GM18870 (cell line): ENCODE measurements at regions not wholly inside any gene's neighbourhood (a gene's known extent, or its start where the extent isn't known, plus 50 kb on each side); places are given as distances from the start of the nearest gene placed in this dataset.
"Not testable (repeated sequence)": the region's sequence is repeated elsewhere in the genome, so short reads cannot be mapped to it uniquely, and the experiment has no call there.

Experiments
- ATAC-seq: cut with Tn5 transposase; IDR thresholded peaks from one replicate; pipeline ENCODE4 v1.9.1; 2021; ENCODE audit warnings: moderate library complexity; ENCODE audit not compliant: unreplicated experiment

DNA sequence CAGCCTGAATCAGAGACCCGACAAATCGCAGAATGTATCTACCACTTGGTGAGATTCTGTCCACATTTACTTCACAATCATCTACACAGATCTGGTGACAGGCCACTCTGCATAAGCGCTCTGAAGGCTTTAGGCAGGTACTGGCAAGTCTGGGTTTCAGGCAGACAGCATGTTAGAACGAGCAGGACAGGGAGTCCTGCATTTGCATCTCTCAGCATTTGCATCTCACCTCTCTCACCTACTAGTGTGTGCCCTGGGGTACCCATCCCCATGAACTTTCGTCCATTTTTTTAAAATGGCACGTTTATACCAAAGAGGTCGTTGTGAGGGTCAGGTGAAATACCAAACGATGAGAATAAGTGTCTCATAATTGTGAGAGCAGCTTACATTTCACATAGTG lies 108.2 kb downstream of the SPATA31A1 start:
- ATAC-seq, result peak; percentile 32

- ATAC-seq, result peak; percentile 88
Observed at GRCh38 chr9:39464122-39464777, 108.8 kb downstream of the SPATA31A1 start.

DNA sequence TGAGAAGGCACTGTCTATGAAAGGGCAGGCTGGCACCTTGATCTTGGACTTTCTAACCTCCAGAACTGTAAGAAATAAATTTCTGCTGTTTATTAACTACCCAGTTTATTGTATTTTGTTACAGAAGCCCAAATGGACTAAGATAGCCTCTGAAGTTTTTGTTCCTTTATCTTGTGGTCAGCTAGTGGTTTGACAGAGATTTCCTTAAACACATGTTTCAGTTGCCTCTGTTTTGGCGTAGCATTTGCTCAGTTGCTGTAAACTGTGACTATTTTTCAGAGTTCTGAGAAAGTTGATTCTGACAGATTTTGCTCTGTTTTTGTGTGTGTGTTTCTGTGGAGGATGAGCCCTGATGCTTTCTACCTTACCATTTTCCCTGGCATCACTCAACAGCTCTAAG lies 119.0 kb downstream of the SPATA31A1 start:
- ATAC-seq, result peak; percentile 99

GRCh38 chr9:39483073-39483472 lies 127.6 kb downstream of the SPATA31A1 start:
- ATAC-seq, result not testable (repeated sequence)

GRCh38 chr9:39483880-39484279 lies 128.4 kb downstream of the SPATA31A1 start:
- ATAC-seq, result peak; percentile 22

GRCh38 chr9:39484292-39484691 lies 128.8 kb downstream of the SPATA31A1 start:
- peak; percentile 65 for ATAC-seq

- not testable (repeated sequence) for ATAC-seq
Observed at GRCh38 chr9:39487477-39487876, 132.0 kb downstream of the SPATA31A1 start.

GRCh38 chr9:39496248-39496647 lies 140.8 kb downstream of the SPATA31A1 start:
- not testable (repeated sequence) for ATAC-seq

GRCh38 chr9:39503178-39503577 lies 147.7 kb downstream of the SPATA31A1 start:
- not testable (repeated sequence) for ATAC-seq

GRCh38 chr9:39527387-39528029 lies 172.0 kb downstream of the SPATA31A1 start:
- ATAC-seq, result not testable (repeated sequence)

- not testable (repeated sequence) for ATAC-seq
Observed at GRCh38 chr9:39532597-39532996, 177.1 kb downstream of the SPATA31A1 start.

GRCh38 chr9:39533001-39533762 lies 177.7 kb downstream of the SPATA31A1 start:
- not testable (repeated sequence) for ATAC-seq

- ATAC-seq, result not testable (repeated sequence)
Observed at GRCh38 chr9:39533763-39534548, 178.5 kb downstream of the SPATA31A1 start.

- not testable (repeated sequence) for ATAC-seq
Observed at GRCh38 chr9:39534897-39535296, 179.4 kb downstream of the SPATA31A1 start.

- ATAC-seq, result not testable (repeated sequence)
Observed at GRCh38 chr9:39542157-39542556, 186.7 kb downstream of the SPATA31A1 start.

DNA sequence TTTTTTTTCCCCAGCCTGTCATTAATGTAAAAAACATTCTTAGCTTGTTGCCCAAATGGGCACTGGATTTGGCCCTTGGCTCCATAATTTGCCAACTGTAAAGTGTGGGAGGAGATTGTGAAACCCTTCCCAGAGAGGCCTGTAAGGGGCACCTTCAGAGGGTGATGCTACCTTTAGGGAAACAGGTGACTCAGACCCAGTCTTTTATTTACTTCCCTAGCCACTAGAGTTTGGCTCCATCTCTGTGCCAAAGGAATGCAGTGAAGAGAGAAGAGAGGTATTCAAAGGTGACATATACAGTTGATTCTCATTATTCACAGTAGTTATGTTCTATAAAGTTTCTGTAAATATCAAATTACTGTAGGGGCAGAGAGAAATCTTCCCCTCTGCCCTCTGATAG lies 189.6 kb downstream of the SPATA31A1 start:
- not testable (repeated sequence) for ATAC-seq

- ATAC-seq, result not testable (repeated sequence)
Observed at GRCh38 chr9:39550573-39550972, 195.1 kb downstream of the SPATA31A1 start.

GRCh38 chr9:39551544-39551943 lies 196.1 kb downstream of the SPATA31A1 start:
- ATAC-seq, result not testable (repeated sequence)

DNA sequence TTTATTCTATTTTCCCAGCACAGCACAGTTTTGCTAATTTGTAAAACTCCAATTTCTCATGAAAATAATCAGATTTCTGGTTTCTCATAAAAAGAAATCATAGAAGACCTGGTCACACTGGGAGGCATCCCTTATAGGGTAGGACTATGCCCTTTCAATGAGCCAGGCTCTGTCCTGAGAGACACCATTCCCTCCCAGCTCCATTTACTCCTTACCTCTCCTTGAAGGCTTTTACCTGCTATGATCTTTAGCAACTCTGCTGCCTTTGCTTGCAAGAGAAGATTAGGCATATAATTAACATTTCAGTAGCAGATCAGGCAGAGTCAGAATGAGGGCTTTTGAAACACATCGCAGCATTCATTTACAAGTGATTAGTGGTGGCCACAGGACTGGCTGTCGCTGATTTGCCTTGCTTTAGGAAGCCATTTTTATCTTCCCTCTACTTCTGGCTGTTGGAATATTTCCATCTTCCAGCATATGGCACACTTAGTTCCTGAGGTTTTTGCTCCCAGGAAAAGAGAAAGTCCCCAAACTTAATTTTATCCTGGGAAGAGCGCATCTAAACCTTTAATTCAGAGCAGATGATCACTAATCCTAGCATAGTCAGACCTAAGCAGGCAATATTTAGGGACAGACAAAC lies 196.9 kb downstream of the SPATA31A1 start:
- not testable (repeated sequence) for ATAC-seq

- ATAC-seq, result not testable (repeated sequence)
Observed at GRCh38 chr9:39554352-39554751, 198.9 kb downstream of the SPATA31A1 start.
